ENCODE measurements at regions not wholly inside any gene's neighbourhood (a gene's known extent, or its start where the extent isn't known, plus 50 kb on each side); places are given as distances from the start of the nearest gene placed in this dataset.

- no peak for DNase-seq (ENCODE audit: low spot score)
- no peak for ATAC-seq
These were observed 96.8 kb downstream of the TMEM26 start for GRCh38 chr10:61356354-61356753.

GRCh38 chr10:61355211-61355610, 98.0 kb downstream of the TMEM26 start:
- DNase-seq (ENCODE audit: low spot score) (no peak), ATAC-seq (no peak)

- no peak for DNase-seq (ENCODE audit: low spot score)
- ATAC-seq: no peak
These were observed 98.7 kb downstream of the TMEM26 start for GRCh38 chr10:61354401-61354975.

DNA sequence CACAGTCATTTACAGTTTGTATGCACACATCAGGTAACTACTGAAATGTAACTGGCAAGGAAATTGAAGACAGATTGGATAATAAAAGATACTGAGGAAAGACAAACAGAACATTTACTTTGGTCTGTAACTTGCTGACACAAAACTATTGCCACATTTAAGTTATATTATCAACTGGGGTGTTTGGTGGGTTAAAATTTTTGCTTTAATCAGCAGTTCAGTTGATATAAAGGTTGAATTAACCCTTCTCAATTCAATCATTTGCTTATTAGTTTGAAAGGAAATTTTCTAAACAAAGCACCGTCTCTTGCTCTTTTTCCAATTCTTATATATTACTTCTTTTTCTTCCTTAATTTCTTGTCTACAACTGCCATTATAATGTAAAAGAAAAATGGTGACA, 102.4 kb downstream of the TMEM26 start:
- DNase-seq (ENCODE audit: low spot score): no peak
- no peak for ATAC-seq

GRCh38 chr10:61350068-61350467, 103.1 kb downstream of the TMEM26 start:
- DNase-seq (ENCODE audit: low spot score): no peak
- no peak for ATAC-seq

GRCh38 chr10:61346796-61347413, 106.3 kb downstream of the TMEM26 start:
- ATAC-seq (no peak), DNase-seq (ENCODE audit: low spot score) (no peak)

DNA sequence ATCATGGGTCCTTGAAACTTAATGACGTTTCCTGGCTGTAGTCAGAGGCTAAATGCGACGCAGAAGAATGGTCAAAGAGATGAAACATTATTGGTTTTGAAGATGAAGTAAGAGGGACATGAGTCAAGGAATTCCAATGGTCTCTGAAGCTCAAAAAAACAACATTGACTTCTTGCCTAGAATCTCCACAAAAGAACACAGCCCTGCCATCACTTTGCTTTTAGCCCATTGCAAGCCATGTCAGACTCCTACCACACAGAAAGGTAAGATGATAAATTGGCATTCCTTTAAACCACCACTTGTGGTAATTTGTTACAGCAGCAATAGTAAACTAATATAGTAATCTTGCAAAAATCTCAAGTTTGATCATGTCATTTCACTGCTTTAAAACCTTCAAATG, 109.4 kb downstream of the TMEM26 start:
- no peak for ATAC-seq
- DNase-seq (ENCODE audit: low spot score): no peak

DNA sequence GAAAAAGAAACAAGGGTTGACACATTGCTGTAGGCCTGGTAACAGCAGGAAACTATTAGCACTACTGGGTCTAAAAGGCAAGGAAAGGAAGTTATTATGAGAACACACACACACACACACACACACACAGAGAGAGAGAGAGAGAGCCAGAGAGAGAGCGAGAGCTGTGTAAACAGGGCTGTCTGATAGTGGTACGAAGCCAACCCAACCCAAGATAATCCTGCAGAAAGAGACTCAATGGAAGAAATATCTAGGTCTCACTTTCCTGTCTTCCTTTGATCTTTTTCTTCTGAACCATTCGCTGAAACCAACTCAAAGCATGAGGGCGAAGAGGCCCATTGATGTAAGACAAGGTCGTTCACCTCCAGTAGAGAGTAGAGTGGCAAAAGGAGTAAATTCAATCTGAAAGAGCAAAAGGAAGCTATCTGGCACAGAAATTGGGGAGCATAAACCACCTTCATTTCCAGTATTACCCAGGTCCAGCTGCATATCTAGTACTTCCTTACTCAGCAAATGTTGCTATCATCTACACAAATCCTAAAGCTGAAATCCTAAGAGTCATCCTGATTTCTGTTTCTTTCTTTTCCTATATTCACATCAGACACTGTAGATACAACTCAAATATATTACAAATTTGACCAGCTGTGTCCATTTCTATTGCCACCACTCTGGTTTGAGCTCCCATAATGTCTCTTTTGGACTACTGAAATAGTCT, 110.2 kb downstream of the TMEM26 start:
- no peak for ATAC-seq
- DNase-seq (ENCODE audit: low spot score): no peak

- ATAC-seq (no peak), DNase-seq (ENCODE audit: low spot score) (no peak)
These were observed 112.2 kb downstream of the TMEM26 start for GRCh38 chr10:61341008-61341407.

GRCh38 chr10:61338146-61338545, 115.0 kb downstream of the TMEM26 start:
- ATAC-seq: no peak
- no peak for DNase-seq (ENCODE audit: low spot score)

DNA sequence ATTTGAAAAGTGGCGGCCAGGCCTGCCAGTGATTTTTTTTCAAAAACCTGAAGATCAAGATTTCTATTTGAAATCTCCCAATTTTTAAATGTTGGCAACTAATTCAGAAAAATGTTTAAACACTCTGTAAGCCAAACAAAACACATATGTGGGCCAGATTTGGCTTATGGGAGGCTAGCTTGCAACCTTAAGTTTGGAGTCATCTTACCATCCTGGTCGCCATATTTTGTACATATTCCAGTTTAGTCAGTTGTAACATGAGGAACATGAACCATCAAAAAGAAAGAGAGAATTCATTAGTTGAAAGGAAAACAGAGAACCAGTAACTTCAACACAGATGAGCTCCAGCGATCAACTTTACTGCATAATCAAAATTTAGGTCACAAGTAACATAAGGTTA, 115.4 kb downstream of the TMEM26 start:
- ATAC-seq (no peak), DNase-seq (ENCODE audit: low spot score) (no peak)

DNA sequence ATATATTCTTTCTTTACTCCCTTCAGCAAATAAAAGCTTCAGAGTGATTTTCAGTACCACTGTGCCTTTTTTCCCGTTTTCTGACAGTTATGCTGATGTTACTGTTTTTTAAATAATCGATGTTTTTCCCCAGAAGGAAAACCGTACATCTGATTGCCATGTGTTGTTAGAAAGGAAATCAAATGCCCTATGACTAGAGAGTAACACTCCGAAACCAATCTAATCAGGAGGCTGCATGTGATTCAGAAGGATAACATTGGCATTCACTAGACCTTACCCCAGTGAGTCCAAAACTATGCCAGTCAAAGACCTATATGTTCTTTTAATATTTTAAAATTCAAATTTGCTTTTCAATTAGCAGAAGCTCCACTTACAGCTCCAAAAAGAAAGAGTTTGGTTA, 116.3 kb downstream of the TMEM26 start:
- DNase-seq (ENCODE audit: low spot score) (no peak), ATAC-seq (no peak)

- DNase-seq (ENCODE audit: low spot score) (no peak), ATAC-seq (no peak)
These were observed 117.8 kb downstream of the TMEM26 start for GRCh38 chr10:61335359-61335758.

- ATAC-seq (no peak), DNase-seq (ENCODE audit: low spot score) (no peak)
These were observed 120.6 kb downstream of the TMEM26 start for GRCh38 chr10:61332581-61332980.

DNA sequence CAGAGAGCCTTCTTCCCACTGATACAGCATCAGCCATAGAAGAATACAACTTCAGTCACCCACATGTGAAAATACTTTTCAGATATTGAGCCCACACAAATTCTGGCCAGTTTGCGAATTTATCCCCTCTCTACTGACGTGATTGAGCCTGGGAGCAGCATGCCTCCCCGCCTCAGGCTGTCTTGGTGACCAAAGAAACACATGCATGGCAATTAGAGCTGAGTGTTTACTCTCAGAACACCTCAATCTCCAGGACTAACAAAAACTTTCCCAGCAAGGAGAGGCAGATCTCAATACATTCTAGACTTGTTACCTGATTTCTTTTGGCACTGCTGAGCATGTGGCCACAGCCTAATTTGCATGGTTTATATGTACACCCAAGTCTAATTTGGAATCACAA, 122.5 kb downstream of the TMEM26 start:
- ATAC-seq: no peak
- no peak for DNase-seq (ENCODE audit: low spot score)

- DNase-seq (ENCODE audit: low spot score): no peak
- ATAC-seq: no peak
These were observed 123.3 kb downstream of the TMEM26 start for GRCh38 chr10:61329854-61330253.

GRCh38 chr10:61325223-61325960, 127.8 kb downstream of the TMEM26 start:
- ATAC-seq (no peak), DNase-seq (ENCODE audit: low spot score) (no peak)

GRCh38 chr10:61323726-61324125, 129.5 kb downstream of the TMEM26 start:
- ATAC-seq: no peak

DNA sequence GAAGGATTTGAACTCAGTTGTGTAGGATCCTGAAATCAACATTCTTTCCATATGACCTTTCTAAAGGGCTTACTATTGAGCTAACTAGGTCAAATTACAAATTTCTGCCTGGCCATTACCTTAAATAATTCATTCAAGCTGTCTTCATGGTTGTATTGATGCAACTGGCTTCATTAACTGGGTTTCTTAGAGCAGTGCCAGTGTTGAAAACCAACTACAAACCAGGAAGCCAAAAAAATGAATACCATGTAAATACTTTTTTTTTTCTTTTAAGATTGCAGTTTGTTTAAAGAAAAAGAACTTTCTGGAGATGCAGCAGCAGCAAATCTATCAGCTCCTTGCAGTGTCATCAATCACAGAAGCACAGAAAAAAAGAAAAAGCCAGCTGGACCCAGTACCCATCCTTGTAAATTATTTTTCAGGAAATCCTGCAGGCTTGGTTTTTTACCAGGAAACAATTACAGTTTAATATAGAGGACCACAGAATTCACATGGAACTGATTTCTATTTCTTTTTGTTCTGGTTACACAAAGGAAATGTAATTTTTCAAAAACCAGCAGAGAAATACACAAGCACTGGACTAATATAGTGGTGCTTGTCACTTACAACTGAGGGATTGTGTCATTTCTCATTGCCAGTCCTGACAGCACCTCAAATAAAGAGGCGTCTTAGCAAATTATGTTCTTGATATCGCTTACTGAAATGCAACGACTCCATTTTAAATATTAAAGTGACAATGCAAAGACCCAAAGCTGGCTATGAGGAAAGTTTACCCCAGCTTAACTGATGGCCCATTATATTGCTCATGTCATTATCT, 131.9 kb downstream of the TMEM26 start:
- ATAC-seq (no peak), DNase-seq (ENCODE audit: low spot score) (no peak)

More at GRCh38 chr10:61323726-61324125, 129.5 kb downstream of the TMEM26 start:
- DNase-seq (ENCODE audit: low spot score): no peak

- no peak for ATAC-seq
- DNase-seq (ENCODE audit: low spot score): no peak
These were observed 133.0 kb downstream of the TMEM26 start for GRCh38 chr10:61320257-61320587.
